T-helper 1 cell (primary cell): ENCODE measurements at regions not wholly inside any gene's neighbourhood (a gene's known extent, or its start where the extent isn't known, plus 50 kb on each side); places are given as distances from the start of the nearest gene placed in this dataset.
"Not testable (repeated sequence)": the region's sequence is repeated elsewhere in the genome, so short reads cannot be mapped to it uniquely, and the experiment has no call there.

Source experiments
- DNase-seq, 5 donors: peaks; one replicate each; pipeline ENCODE4 v3.0.0-alpha.2; 2012 to 2020

DNA sequence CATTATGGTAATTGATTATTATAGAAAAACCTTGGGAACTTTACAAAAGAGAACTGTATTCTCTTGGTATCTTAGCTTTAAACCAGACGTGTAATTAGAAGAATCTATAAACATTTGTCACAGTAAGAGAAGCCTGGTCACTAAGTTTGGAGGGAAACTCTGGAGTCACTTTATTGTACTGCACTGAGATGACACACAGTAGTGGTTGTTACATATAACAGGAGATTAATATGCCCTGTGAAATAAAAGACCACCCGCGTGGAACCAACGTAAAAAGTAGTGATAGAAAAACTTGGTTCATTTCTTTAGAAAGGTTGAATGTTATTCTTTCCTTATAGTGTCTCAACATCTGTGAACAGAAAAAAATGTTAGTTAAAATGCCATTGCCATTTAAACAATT is 416.1 kb downstream of the MDFIC start:
- DNase-seq: no peak

- no peak for DNase-seq
Observed at GRCh38 chr7:115332691-115333090, 410.8 kb downstream of the MDFIC start.

GRCh38 chr7:115329006-115329405 is 407.1 kb downstream of the MDFIC start:
- DNase-seq: no peak

GRCh38 chr7:115328018-115328417 is 406.1 kb downstream of the MDFIC start:
- DNase-seq: no peak

GRCh38 chr7:115327326-115327725 is 405.4 kb downstream of the MDFIC start:
- DNase-seq: no peak

- DNase-seq: no peak
Observed at GRCh38 chr7:115319541-115319940, 397.6 kb downstream of the MDFIC start.

DNA sequence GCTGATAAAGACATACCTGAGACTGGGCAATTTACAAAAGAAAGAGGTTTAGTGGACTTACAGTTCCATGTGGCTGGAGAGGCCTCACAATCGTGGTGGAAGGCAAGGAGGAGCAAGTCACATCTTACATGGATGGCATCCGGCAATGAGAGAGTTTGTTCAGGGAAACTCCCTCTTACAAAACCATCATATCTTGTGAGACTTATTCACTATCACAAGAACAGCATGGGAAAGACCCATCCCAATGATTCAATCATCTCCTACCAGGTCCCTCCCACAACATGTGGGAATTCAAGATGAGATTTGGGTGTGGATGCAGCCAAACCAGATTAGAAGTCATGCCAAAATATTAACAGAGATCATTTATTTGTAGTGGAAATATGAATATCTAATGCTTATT is 388.4 kb downstream of the MDFIC start:
- DNase-seq: not testable (repeated sequence)

GRCh38 chr7:115306586-115306985 is 384.7 kb downstream of the MDFIC start:
- DNase-seq: no peak

GRCh38 chr7:115300231-115300870 is 378.5 kb downstream of the MDFIC start:
- DNase-seq: no peak

DNA sequence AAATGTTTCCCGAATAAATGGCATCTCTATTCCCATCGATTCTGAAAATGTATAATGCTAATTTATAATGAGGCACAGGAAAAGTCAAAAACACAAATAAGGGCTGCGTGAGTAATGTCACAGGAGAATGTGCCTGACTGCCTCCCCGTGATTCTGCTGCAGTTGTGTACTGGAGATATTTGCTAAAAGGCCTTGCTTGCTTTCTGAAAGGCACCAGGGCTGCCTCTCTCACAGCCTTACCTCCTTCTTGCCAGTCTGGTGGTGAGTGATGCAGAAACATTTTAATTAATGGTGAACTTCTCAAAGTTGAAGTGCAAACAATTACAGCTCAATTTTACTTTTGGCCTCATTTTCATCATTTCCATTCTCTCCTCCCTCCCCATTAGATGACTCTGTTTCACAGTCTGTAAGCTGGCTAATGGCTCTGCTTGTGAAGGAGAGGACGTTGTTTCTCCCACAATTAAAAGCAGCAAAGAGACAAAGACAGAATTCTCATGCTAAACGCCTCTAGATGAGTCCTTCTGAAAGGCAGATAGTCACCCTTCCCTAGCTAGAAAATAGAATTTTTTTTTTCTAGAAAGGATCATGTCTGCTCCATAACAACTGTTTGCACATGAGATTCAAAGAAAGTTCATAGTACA is 377.6 kb downstream of the MDFIC start:
- no peak for DNase-seq

DNA sequence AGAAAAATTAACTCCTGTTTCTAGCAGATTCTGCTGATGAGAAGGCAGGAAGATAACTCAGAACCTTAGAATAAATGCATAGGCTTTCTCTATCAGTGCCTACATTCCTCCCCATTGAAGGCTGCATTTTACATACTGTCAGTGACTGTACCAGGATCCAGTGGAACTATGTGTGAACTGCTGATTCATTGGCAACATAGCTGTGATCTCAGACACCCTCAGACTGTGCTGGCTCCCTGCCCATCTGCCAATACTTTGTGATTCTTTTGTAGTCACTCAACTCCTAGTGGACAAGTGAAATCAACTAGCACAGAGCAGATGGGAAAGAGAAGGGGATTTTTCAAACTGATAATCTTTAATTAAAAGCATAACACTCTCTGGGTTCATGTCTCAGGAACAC is 375.8 kb downstream of the MDFIC start:
- no peak for DNase-seq

DNA sequence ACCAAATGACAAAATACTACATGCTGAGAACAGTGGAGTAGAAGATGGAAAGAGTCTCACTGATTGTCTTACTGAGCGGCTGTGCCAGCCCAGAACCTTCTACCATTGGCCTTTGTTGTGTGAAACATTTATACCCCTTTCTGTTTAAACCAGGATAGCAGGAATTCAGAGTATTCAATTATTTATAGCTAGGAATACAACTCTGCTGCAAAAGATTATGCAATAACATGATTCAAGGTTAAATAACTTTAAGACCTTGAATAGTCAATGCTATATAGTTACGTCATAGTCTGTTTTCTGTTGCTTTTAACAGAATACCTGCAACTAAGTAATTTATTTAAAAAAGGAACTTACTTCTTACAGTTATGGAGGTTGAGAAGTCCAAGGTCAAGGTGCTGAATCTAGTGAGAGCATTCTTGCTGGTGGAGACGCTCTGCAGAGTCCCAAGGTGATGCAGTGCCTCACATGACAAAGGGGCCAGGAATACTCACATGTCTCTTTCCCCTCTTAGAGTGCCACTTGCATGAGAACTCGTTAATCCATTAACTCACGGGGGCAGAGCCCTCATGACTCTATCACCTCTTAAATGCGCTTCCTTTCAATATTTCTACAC is 371.8 kb downstream of the MDFIC start:
- no peak for DNase-seq

DNA sequence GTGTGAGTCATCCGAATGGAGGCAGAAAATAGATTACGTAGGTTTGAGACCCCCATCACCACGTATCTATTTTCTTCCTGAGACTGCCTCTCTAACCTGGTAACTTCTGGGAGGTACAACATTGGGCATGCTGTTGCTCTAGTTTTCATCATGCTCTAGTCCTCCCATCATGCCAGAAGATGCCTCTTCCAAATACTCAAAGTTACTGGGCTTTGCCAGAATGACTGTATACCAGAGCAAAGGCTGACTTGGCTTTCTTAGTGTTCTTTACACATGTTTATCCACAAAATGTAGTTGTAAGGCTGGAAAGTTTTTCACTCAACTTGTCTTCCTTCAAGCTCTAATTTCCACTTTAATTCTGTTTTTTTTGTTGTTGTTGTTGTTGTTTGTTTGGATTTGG is 370.5 kb downstream of the MDFIC start:
- DNase-seq: no peak

GRCh38 chr7:115289971-115290370 is 368.1 kb downstream of the MDFIC start:
- no peak for DNase-seq

- DNase-seq: no peak
Observed at GRCh38 chr7:115276791-115277190, 354.9 kb downstream of the MDFIC start.

GRCh38 chr7:115273855-115274254 is 352.0 kb downstream of the MDFIC start:
- DNase-seq: not testable (repeated sequence)

DNA sequence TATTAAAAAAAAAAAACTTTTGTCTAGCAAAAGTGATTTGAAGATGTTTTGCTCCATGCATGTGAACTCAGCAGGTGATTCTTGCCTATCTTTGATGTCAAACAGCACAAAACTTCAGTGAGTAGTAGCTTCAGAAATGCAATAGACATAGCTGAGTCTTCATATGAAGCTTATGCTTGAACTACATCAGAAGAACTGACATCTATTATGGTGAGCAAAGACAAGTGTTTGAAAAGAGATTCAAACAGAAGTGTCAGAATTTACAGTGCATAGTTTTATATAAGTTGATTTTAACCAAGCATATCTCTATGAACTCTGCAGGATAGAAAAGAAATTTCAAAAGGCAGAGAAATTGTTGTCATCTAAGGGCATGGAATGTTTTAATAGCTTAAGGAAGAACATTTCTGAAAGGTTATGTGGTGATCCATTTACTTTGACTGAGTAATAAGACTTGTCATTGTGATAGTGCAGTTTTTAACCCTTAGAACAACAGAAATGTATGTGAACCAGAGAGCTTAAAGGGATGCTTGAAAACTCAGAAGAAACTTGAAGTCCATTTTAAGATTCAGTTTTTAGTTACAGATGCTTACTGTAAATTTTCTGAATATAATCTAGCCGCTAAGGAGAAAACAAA is 351.4 kb downstream of the MDFIC start:
- no peak for DNase-seq

- no peak for DNase-seq
Observed at GRCh38 chr7:115271332-115272235, 349.7 kb downstream of the MDFIC start.

DNA sequence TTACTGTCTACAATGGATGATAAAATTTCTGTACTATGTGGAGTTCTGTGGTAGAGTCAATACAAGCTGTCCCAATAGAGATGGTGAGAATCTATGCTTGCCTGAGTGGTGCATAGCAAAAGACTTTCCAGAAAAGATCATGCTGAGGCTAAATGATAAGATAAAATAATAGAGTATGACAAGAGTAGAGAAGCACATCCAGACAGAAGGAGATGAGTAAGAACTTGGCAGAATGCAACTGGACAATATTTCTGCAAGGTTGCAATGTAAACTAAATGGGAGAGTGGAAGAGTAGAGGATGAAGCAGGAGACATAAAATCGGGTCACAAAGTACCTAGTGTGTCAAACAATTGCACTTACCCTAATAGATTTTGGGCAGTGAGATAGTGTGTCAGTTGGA is 347.6 kb downstream of the MDFIC start:
- no peak for DNase-seq

DNA sequence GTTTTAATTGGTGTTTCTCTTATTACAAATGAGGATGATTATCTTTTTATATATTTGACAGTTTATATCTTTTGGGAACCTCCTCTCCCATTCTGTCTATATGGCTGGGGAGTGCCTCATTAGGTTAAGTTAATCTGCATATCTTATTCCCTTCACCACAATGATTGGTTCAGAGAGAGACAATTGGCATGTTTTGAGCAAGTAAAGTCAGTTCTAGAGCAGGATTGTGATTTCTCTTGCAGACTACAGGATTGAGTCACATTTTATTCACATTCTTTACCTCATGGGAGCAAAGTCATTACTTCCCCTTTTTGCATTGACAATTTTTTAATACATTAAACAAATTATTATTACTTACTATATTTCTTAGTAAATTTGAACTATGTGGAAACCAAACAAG is 345.6 kb downstream of the MDFIC start:
- DNase-seq: no peak

GRCh38 chr7:115260381-115260780 is 338.5 kb downstream of the MDFIC start:
- DNase-seq: no peak

DNA sequence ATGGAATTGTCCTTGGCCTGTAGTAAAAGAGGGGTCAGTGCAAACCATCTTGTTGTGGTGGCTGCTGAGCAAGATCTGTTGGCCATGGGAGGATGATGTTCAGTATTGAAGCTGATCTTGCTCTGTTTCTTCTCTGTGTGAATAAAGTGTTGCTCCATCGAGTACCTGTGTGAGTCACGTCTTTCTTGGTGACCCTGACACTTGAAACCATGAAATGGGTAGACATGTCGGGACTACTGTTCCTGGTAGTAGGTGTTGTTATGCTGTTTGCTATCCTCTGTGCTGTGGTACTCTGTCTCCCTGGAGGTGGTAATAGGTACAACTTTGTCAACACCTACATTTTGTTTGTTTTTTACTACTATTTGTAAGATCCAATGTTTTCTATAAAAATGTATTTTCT is 330.6 kb downstream of the MDFIC start:
- DNase-seq: no peak

- no peak for DNase-seq
Observed at GRCh38 chr7:115249080-115249479, 327.2 kb downstream of the MDFIC start.
